ENCODE measurements at regions not wholly inside any gene's neighbourhood (a gene's known extent, or its start where the extent isn't known, plus 50 kb on each side); places are given as distances from the start of the nearest gene placed in this dataset.

DNA sequence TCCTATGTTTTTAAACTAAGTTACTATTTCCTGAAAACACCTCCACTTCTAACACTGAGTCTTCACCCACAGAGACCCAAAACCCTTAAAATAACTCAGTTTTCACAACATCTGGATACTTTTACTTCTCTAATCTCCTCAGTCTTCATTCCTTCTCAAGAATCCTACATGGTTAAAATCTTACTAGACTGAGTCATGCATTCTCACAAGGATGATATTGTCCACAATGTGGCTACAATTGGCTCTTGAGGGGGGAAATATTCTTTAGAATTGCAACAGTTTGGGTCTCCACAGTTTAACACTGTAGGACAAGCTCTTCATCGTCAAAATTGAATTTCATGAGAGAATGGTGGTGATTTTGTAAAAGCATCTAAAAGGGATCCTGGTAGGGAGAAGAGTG lies 397.1 kb downstream of the SLITRK5 start:
- Histone ChIP-seq H3K36me3 (no peaks in the 10 kb centered on the region), H3K27ac (no peak overlapping the region), H3K4me3 (no peak overlapping the region), H3K4me1 (no peaks in the 10 kb centered on the region), H3K27me3 (no peaks in the 10 kb centered on the region), H3K9me3 (no peaks in the 10 kb centered on the region)
- TF ChIP-seq, protein P1, sequence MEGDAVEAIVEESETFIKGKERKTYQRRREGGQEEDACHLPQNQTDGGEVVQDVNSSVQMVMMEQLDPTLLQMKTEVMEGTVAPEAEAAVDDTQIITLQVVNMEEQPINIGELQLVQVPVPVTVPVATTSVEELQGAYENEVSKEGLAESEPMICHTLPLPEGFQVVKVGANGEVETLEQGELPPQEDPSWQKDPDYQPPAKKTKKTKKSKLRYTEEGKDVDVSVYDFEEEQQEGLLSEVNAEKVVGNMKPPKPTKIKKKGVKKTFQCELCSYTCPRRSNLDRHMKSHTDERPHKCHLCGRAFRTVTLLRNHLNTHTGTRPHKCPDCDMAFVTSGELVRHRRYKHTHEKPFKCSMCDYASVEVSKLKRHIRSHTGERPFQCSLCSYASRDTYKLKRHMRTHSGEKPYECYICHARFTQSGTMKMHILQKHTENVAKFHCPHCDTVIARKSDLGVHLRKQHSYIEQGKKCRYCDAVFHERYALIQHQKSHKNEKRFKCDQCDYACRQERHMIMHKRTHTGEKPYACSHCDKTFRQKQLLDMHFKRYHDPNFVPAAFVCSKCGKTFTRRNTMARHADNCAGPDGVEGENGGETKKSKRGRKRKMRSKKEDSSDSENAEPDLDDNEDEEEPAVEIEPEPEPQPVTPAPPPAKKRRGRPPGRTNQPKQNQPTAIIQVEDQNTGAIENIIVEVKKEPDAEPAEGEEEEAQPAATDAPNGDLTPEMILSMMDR (IDR thresholded peaks at IDR 0.05), result no peak
- no peak for DNase-seq (ENCODE audit: low spot score)

DNA sequence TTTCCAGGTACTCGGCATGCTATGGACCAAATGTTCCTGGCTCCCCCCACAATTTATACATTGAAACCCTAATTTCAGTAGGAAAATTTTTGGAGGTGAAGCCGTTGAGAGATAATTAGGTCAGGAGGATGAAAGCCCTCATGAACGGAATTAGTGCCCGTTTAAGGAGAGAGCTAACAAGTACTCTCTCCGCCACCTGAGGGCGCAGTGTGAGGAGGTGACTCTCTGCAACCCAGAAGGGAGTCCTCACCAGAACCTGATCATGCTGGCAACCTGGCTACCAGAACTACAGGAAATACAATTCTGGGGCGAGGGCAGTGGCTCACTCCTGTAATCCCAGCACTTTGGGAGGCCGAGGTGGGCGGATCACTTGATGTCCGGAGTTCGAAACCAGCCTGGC lies 397.8 kb downstream of the SLITRK5 start:
- Histone ChIP-seq H3K27me3 (no peaks in the 10 kb centered on the region), H3K4me3 (no peak overlapping the region), H3K36me3 (no peaks in the 10 kb centered on the region), H3K4me1 (no peaks in the 10 kb centered on the region), H3K9me3 (no peaks in the 10 kb centered on the region), H3K27ac (no peak overlapping the region)
- TF ChIP-seq, protein P1 (IDR thresholded peaks at IDR 0.05), result no peak
- DNase-seq (ENCODE audit: low spot score), result no peak

DNA sequence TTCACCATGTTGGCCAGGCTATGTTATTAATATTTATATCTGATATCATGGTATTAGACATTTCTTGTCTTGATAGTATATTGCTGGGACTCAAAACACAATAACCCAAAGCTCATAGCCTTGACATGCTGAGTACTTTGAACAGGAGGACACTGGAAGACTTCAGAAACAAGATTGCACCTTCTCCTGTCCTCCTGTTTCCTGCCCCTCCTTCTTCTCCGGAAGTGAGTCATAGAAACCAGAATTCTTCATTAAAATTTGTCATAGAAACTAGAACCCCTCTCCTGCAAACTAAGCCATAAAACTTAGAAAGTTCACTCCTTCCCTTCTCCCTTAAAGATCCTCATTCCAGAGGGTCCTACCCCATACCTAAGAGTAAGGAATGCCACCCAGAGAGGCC lies 400.2 kb downstream of the SLITRK5 start:
- Histone ChIP-seq H3K9me3 (no peaks in the 10 kb centered on the region), H3K4me1 (no peaks in the 10 kb centered on the region)
- TF ChIP-seq, protein P1 (IDR thresholded peaks at IDR 0.05), result no peak

DNA sequence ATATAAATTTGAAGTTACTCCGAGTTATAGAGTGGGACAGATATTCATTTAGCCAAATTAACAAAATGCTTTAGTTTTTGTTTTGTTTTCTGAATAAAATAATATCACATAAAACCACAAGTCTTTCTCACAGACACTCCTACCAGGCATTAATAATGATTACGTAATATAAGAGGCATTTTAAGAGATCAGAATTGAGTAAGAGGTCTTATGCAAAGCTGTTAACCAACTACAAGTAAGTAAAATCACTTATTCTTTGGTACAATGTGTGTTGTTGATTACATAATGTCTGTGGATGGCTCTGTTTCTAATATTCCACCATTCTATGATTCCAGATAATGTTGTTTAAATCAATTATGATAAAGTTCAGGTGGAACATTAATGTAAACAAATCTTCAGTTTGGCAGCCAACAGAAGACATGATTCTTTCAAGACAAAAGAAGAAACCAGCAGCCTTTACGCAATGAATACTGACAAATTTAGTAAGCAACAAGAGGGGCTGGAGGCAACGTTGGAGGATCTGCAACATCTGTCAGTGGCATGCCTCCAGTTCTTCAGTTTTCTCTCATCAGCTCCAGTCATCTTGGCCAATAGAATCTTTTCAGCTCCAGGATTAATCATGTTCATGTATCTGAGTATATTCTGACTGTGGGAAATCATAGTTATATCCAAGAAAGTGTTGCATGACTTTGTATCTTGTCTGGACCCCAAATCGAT lies 403.8 kb downstream of the SLITRK5 start:
- Histone ChIP-seq H3K4me3 (no peak overlapping the region), H3K4me1 (no peaks in the 10 kb centered on the region), H3K36me3 (no peaks in the 10 kb centered on the region), H3K9me3 (no peaks in the 10 kb centered on the region), H3K27ac (no peak overlapping the region), H3K27me3 (no peaks in the 10 kb centered on the region)
- TF ChIP-seq, protein P1 (IDR thresholded peaks at IDR 0.05), result no peak
- no peak for DNase-seq (ENCODE audit: low spot score)

More for the DNA sequence above, 400.2 kb downstream of the SLITRK5 start:
- Histone ChIP-seq H3K4me3 (no peak overlapping the region), H3K27me3 (no peaks in the 10 kb centered on the region), H3K27ac (no peak overlapping the region), H3K36me3 (no peaks in the 10 kb centered on the region)
- DNase-seq (ENCODE audit: low spot score), result no peak

DNA sequence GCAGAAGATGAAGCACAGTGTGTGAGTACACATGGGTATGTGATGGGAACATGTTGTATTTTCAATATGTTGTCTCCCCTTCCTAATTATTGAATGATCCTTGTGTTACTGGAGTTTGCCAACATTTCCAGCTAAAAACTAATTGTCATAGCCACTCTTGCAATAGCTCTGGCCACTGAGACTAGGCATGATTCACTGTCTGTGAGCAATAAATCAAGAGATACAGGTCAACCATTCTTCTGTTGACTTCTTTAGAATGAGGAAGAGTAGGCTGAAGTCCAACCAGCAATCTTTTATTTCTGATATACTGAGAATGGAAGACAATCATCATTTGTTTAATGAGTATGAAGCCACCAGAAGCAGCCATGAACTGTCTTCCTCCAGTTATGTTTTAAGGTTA lies 413.9 kb downstream of the SLITRK5 start:
- no peaks in the 10 kb centered on the region for H3K9me3 ChIP-seq
- H3K4me1 ChIP-seq, result no peaks in the 10 kb centered on the region
- TF ChIP-seq, protein P1 (IDR thresholded peaks at IDR 0.05), result no peak

DNA sequence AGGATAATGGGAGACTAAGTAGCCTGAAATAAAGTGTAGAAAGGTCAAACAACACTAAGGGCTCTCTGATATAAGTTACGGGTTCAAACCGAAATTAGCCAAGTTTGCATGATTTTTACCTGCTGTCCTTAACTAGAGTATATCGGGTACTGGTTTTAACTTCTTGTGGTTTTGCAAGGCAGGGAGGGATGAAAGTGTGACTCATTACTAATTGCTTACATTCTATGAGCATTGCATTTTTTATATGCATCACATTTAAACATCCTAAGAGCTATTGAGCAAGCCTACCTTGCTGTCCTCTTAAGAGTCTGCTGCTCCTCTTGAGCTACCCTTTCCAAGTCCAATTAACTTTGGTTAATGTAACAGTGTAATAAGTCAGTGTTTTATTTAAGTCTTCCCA lies 415.4 kb downstream of the SLITRK5 start:
- H3K9me3 ChIP-seq, result no peaks in the 10 kb centered on the region
- no peak for DNase-seq (ENCODE audit: low spot score)
- H3K4me3 ChIP-seq, result no peak overlapping the region
- H3K36me3 ChIP-seq, result no peaks in the 10 kb centered on the region
- no peak overlapping the region for H3K27ac ChIP-seq
- TF ChIP-seq, protein P1 (IDR thresholded peaks at IDR 0.05), result no peak
- H3K27me3 ChIP-seq, result no peaks in the 10 kb centered on the region
- H3K4me1 ChIP-seq, result no peaks in the 10 kb centered on the region

More for the DNA sequence above, 413.9 kb downstream of the SLITRK5 start:
- no peak for DNase-seq (ENCODE audit: low spot score)
- no peak overlapping the region for H3K4me3 ChIP-seq
- no peaks in the 10 kb centered on the region for H3K36me3 ChIP-seq
- H3K27me3 ChIP-seq, result no peaks in the 10 kb centered on the region
- H3K27ac ChIP-seq, result no peak overlapping the region

Data from right atrium auricular region (tissue), 2 donors.